ENCODE measurements at regions not wholly inside any gene's neighbourhood (a gene's known extent, or its start where the extent isn't known, plus 50 kb on each side); places are given as distances from the start of the nearest gene placed in this dataset.
"Not testable (repeated sequence)": the region's sequence is repeated elsewhere in the genome, so short reads cannot be mapped to it uniquely, and the experiment has no call there.

DNA sequence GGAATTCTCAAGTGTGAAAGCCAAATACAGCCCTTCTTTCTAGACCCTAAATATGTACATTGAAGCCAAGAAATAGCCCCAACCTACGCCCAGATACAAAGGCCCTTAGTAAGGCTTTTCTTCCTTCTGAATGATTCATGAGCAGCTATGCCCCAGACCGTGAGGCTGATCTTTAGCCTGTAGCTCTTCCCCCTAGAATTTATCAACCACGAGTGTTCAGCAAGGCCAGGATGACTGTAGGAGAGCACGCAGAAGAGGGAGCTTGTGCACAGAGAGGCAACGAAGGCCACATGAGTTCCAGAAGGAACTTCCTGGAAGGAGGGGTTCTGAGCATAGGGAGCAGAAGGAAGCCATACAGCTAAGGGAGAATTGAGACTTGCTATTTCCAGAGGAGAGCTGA lies 53.0 kb upstream of the HABP2 start:
- Mint-ChIP-seq H3K36me3 (ENCODE audit: low read depth) (peaks cover 2% of the 10 kb centered on the region), H3K27ac (ENCODE audit: unreplicated experiment) (no peak overlapping the region), H3K27me3 (ENCODE audit: low read depth) (peaks cover 17% of the 10 kb centered on the region), H3K4me1 (ENCODE audit: low read depth) (peaks cover 4% of the 10 kb centered on the region), H3K9me3 (ENCODE audit: low read depth) (peaks cover 3% of the 10 kb centered on the region), H3K4me3 (ENCODE audit: unreplicated experiment) (no peak overlapping the region)
- no peak for DNase-seq (ENCODE audit: low spot score)
- TF ChIP-seq, protein P1, sequence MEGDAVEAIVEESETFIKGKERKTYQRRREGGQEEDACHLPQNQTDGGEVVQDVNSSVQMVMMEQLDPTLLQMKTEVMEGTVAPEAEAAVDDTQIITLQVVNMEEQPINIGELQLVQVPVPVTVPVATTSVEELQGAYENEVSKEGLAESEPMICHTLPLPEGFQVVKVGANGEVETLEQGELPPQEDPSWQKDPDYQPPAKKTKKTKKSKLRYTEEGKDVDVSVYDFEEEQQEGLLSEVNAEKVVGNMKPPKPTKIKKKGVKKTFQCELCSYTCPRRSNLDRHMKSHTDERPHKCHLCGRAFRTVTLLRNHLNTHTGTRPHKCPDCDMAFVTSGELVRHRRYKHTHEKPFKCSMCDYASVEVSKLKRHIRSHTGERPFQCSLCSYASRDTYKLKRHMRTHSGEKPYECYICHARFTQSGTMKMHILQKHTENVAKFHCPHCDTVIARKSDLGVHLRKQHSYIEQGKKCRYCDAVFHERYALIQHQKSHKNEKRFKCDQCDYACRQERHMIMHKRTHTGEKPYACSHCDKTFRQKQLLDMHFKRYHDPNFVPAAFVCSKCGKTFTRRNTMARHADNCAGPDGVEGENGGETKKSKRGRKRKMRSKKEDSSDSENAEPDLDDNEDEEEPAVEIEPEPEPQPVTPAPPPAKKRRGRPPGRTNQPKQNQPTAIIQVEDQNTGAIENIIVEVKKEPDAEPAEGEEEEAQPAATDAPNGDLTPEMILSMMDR (IDR thresholded peaks at IDR 0.05): no peak

DNA sequence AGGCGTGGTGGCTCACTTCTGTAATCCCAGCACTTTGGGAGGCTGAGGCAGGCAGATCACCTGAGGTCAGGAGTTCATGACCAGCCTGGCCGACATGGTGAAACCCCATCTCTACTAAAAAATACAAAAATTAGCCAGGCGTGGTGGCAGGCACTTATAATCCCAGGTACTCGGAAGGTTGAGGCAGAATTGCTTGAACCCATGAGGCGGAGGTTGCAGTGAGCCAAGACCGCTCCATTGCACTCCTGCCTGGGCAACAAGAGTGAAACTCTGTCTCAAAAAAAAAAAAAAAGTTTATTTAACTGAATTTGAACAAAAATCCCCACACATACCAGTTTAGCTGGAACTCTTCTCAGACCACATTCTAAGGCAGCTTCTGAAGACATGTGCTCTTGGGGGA lies 51.8 kb upstream of the HABP2 start:
- H3K4me3 Mint-ChIP-seq (ENCODE audit: unreplicated experiment); H3K4me1 Mint-ChIP-seq (ENCODE audit: low read depth); H3K36me3 Mint-ChIP-seq (ENCODE audit: low read depth); H3K27ac Mint-ChIP-seq (ENCODE audit: unreplicated experiment); H3K9me3 Mint-ChIP-seq (ENCODE audit: low read depth); DNase-seq (ENCODE audit: low spot score): not testable (repeated sequence)
- peaks cover 17% of the 10 kb centered on the region for H3K27me3 Mint-ChIP-seq (ENCODE audit: low read depth)
